Cardiac fibroblast (primary cell): ENCODE measurements at regions not wholly inside any gene's neighbourhood (a gene's known extent, or its start where the extent isn't known, plus 50 kb on each side); places are given as distances from the start of the nearest gene placed in this dataset.

Experiments used
- DNase-seq, 2 donors: peaks; one replicate each; pipeline versions ENCODE4 v3.0.0 to v3.0.0-alpha.2; 2010; ENCODE audit warnings: low read depth in 2 of 2
- H3K4me3 ChIP-seq, 2 donors: replicated peaks in 1 of 2; 1 replicate in 1 of 2; 2 replicates in 1 of 2; pipeline ENCODE4 v1.5.1; 2011; ENCODE audit warnings: low read depth in 2 of 2, low read length in 2 of 2, mild to moderate bottlenecking in 2 of 2, moderate library complexity in 1 of 2
- CTCF ChIP-seq: IDR thresholded peaks from one replicate; pipeline ENCODE4 v1.5.1; 2011; ENCODE audit warnings: low read depth, mild to moderate bottlenecking, low read length, inconsistent platforms

GRCh38 chr16:54594601-54595391 lies 308.2 kb upstream of the IRX3 start:
- H3K4me3 ChIP-seq, result no peak overlapping the region
- TF ChIP-seq CTCF, result no peak
- DNase-seq, result no peak

- DNase-seq, result no peak
- TF ChIP-seq CTCF, result no peak
- no peak overlapping the region for H3K4me3 ChIP-seq
Measured at GRCh38 chr16:54591816-54592246, 305.2 kb upstream of the IRX3 start.

GRCh38 chr16:54590836-54591235 lies 304.2 kb upstream of the IRX3 start:
- no peak overlapping the region for H3K4me3 ChIP-seq
- no peak for DNase-seq
- no peak for TF ChIP-seq CTCF

- no peak for DNase-seq
- no peak overlapping the region for H3K4me3 ChIP-seq
- no peak for TF ChIP-seq CTCF
Measured at GRCh38 chr16:54589326-54589725, 302.7 kb upstream of the IRX3 start.

GRCh38 chr16:54588026-54588425 lies 301.4 kb upstream of the IRX3 start:
- no peak for DNase-seq
- no peak for TF ChIP-seq CTCF
- no peak overlapping the region for H3K4me3 ChIP-seq

GRCh38 chr16:54587176-54587515 lies 300.6 kb upstream of the IRX3 start:
- H3K4me3 ChIP-seq, result no peak overlapping the region
- DNase-seq, result no peak
- TF ChIP-seq CTCF, result no peak

- DNase-seq, result no peak
- no peak for TF ChIP-seq CTCF
- no peak overlapping the region for H3K4me3 ChIP-seq
Measured at GRCh38 chr16:54586474-54587175, 300.0 kb upstream of the IRX3 start.
